ENCODE measurements at regions not wholly inside any gene's neighbourhood (a gene's known extent, or its start where the extent isn't known, plus 50 kb on each side); places are given as distances from the start of the nearest gene placed in this dataset.

- no peak for DNase-seq
Measured at GRCh38 chr10:121102706-121103105, 251.5 kb downstream of the WDR11 start.

DNA sequence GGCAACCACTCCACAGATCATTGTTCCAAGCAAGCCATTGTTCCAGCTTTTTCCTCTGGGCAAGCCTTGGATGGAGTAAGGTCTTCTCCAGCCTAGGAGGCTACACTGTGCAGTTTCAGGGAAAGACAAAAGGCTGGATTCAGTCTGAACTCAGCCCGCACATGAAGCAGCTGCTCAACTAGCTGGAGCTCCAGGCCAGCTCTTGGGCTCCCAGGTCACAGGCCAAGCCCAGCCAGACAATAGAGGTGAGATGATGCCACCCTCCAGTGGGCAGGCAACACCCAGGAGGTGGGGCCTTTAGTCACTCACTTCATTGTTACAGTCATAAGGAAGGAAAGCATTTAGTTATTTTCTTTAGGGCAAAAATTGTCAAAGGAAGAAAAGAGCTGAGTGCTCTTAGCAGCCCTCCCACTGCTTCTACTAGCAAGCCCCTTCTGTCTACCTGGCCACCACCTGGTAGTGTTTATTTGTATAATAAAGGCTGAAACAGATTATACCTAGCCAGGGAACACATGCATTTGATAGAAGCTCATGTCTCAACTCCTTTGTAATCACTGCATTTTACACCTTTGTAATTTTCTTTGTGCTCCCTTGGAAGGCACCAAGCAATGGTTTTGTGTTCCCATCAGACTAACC, 253.4 kb downstream of the WDR11 start:
- DNase-seq: no peak

- no peak for DNase-seq
Measured at GRCh38 chr10:121106611-121107010, 255.4 kb downstream of the WDR11 start.

GRCh38 chr10:121108051-121108450, 256.9 kb downstream of the WDR11 start:
- no peak for DNase-seq

DNA sequence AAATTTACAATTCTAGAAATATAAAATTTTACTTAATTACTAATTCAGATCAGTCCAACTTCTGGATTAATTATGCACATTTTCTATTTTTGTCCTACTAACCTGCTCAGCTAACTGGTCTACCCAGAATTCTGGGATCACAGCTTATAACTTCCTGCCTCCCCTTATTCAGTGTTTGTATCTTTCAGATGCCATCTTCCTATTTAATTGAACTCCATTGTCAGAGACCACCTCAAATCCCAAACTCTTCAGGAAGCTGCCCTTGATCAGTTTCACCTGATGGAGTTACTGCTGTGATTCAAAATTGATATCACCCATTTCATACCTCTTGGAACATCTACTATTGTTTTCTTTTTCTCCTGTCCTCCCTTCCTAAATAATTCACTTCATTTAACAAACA, 259.2 kb downstream of the WDR11 start:
- no peak for DNase-seq

DNA sequence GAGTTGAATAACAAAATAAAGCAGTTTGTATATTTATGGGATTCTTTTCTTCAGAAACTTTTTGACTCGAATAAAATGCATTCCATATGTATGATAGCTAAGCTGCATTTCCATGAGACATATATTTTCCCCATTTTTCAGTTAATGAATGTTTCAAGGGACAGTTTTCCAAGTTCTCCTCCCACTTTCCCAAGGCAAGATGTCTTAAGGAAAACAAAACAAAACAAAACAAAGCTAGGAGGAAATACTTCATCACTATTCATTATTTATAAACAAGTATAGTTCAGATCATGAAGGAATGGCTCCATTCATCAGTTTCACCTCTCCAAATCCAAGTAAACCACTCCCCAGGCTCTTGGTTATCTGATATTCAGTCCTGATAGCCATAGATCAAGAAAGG, 261.0 kb downstream of the WDR11 start:
- no peak for DNase-seq

DNA sequence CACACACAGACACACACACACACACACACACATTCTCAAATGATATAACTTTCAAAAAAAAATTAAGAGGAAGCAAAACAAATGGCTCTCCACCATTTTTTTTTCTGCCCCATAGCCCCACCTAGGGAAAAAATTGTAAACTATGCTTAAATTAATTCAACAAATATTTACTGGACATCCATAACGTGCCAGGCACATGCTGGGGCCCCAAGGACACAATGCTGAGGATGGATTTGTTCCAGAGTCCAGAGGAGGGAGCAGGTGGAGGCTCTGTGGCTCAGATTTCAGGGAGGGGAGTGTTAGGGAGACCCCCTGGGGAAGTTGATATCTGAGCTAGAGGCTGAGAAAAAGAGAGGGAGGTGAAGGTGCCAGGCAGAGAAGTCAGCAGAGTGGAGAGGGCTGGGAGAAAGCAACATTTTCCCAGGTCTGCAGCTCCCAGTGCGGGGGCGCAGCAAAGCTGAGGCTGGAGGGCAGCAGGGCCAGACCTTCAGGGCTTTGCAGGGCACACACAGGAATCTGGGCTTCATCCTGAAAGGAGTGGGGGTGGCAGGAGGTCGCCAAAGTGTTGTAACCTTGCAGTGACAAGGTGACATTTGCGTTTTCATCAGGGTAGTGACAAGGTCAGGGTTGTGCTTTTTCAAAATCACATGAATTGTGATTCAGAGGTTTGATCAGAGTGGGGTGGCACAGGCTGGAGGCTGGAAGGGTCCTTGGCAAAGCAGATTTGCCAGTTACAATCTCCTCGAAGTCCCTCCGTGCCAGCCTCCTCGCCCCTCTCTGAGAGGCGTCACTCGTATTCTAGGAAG, 261.6 kb downstream of the WDR11 start:
- no peak for DNase-seq

DNA sequence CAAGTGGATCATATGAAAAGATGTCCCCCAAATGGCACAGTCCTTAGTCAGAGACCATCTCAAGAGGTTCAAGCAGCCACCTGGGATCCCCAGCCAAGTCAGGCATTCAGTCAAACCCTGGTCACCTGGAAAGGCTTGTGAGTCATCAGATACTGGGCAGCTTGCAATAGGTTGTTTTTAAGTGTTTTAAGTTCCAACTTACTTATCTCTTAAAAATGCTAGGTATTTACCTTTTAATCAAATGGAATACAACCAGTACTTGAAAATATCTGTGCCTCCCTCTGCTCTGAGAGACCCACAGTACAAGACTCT, 262.2 kb downstream of the WDR11 start:
- no peak for DNase-seq

GRCh38 chr10:121113911-121114310, 262.7 kb downstream of the WDR11 start:
- no peak for DNase-seq

DNA sequence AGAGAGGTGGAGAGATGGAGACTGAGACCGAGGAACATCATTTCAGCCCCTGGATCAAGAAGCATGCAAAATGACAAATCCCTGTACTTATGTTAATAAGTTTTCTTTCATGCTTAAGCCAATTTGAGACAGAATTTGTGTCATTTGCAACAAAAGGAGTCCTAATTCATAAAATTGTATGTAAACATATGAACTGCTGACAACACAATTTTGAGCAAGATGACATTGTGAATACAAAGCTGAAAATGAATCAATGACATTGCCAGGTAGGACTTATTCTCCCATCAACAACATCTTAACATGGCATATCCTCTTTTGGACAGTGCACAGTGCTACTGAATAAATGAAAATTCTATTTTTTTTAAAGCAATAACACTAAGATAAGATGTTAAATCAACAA, 264.0 kb downstream of the WDR11 start:
- DNase-seq: no peak

DNA sequence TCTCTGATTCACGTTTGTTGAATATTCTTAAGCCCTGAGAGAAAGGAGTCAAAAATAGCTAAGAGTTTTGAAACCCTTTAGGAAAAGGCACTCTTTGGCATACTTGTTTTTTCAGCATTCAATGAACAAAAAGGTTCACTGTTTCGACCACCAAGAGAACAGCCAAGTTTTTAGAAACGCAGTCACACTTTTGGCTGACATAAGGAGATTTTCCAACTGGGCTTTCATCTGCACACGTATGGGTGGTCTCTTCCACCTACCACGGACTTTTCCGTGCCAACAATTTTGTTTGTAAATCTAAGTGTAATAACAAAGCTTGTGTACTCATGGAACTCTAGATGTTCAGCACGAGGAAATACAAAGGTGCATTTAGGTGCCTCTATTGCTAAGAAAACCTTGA, 270.3 kb downstream of the WDR11 start:
- no peak for DNase-seq

DNA sequence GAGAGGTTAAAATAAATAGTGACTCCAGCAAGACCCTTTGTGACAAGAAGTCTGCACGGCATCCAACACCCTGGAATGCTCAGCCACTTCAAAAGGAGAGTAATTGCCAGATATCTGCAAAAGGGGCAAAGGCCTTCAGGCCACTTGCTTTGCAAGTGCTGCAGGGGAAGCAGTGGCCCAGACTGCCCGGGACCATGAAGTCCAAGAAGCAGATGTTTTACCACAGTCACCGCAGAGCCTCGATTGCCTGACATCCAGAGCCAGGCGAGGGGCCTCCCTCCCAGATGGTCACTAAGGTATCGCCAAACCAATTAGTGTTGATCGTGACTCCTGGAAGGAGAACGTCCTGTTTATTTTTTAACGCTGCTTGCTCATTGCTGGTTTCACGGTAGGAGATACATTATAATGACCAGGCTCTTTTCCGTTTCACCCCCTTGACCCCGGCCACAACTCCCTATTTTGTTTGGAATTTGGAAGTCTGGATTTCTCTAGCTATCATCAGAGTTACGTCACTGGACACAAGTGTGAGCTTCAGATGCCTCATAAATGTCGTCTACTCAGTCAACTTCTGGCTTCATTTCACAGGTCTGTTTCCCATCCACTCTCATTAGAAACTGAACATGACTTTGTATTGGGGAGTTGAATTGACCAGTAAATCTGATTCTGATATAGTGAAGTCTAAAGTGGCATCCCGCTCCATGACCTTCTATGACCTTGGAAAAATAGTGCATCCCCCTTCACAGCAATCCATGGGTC, 276.2 kb downstream of the WDR11 start:
- no peak for DNase-seq

- DNase-seq: no peak
Measured at GRCh38 chr10:121128164-121128563, 277.0 kb downstream of the WDR11 start.

GRCh38 chr10:121129266-121129665, 278.1 kb downstream of the WDR11 start:
- no peak for DNase-seq

DNA sequence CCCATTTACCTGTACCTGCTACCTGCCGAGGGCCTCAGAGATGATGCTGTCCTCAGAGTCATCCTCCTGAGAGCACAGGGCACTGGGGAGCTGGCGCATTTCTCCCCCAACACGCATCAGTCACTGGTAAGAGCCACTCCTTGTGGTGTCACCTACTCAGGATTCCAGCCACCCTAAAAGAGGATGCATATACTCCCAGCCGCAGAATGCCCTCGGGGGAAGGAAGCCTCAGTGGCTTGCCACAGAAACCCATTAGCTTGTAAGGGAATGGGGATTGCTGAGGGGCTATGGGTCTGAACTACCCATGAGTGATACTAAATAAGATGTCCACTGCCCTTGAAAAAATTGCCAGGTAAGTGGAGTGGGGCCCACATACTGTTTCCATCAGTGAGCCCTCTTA, 279.2 kb downstream of the WDR11 start:
- DNase-seq: no peak

DNA sequence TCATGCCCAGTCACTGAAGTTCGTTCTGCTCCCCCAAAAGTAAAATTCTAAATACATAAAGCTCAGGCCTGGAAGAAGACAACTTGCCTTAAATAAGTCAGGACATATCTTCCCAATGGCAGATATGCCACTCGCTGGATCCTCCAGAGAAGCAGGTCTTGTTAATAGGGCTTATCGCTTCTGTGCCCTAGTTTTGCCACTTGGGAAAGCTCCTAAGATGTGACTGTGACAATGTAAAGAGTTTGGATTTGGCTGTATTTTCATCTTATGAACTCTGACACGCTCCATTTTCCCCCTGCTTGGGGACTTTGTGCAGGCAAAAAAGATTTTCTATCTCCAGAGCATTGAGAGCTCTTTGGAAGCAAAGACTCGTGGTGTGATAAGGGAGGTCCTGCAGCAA, 279.9 kb downstream of the WDR11 start:
- no peak for DNase-seq

- DNase-seq: no peak
Measured at GRCh38 chr10:121131426-121132265, 280.5 kb downstream of the WDR11 start.

DNA sequence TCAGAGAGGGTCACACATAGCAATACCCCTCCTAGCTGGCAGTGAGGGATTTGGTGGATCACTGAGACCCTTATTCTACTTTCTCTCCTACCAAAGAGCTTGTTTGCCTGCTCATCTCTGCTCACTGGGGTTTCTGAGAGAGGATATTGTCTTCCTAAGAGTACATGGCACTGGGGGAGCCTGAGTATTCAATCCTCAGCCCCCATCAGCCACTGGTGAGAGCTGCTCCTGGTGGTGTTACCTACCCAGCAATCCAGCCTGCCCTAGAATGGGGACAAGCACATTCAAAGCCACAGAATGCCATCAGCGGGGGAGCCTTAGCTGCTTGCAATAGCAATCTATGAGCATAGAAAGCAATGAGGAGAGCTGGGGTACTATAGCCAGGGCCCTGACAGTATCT, 281.1 kb downstream of the WDR11 start:
- DNase-seq: no peak

DNA sequence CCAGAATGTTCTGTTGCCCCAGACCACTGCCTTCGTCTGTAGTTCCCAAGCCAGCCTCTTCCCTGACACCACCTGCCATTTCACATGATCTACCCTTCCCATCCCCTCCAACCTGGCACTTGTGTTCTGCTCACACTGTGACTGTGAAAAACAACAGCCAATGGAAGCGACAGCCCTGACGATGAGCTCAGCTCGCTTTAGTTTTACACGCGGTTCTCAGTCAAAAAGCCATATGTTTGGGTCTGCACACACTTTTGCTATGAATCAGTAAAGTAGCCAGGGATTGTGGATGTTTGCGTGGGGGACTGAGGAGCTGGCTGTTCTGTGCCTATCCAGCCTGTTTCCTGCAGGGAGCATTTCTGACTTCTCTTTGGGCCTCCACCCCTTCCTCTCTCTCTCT, 282.7 kb downstream of the WDR11 start:
- DNase-seq: no peak

- no peak for DNase-seq
Measured at GRCh38 chr10:121134711-121135110, 283.5 kb downstream of the WDR11 start.

DNA sequence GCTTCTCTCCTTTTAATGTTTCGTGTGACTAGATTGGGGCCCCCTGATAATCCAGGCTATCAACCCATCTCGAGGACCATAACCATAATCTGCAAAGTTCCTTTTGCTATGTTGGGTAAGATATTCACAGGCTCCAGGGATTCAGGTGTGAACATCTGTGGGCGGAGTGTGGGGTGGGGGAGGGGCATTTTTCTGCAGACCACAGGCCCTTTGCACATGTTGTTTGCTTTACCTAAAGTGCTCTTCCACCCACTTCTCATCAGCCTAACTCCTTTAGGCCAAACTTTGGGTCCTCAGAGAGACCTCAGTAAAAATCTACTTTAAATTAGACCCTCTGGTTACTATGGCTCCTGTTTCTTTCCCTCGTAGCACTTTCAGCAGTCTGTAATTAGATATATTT, 284.4 kb downstream of the WDR11 start:
- DNase-seq: no peak

- DNase-seq: no peak
Measured at GRCh38 chr10:121137533-121137932, 286.4 kb downstream of the WDR11 start.
